ENCODE measurements at regions not wholly inside any gene's neighbourhood (a gene's known extent, or its start where the extent isn't known, plus 50 kb on each side); places are given as distances from the start of the nearest gene placed in this dataset.

- no peak for DNase-seq
These were observed 297.7 kb downstream of the CDC5L start for GRCh38 chr6:44685213-44685612.

GRCh38 chr6:44696099-44696498 is 308.6 kb downstream of the CDC5L start:
- DNase-seq: no peak

- no peak for DNase-seq
These were observed 309.2 kb downstream of the CDC5L start for GRCh38 chr6:44696686-44697085.

GRCh38 chr6:44697327-44697726 is 309.8 kb downstream of the CDC5L start:
- no peak for DNase-seq

- DNase-seq: no peak
These were observed 311.1 kb downstream of the CDC5L start for GRCh38 chr6:44698602-44699001.

DNA sequence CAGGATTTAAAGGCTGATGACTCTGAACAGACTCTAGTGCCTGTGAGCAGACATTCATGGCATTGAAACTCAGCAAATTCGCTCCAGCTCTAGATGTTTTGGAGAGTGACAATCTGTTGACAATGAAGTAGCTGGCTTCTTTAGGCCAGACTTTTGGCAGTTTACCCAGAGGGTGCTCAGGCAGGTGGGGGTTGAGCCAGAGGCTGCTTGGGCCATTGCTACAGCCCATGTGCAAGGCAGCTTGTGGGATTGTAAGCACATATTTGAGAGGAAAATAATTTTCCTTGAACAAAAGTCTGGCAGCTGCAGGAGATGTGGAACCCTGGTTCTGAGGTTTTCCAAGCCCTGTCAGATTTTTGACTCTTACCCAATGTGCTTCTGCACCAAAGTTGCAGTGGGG is 311.6 kb downstream of the CDC5L start:
- no peak for DNase-seq

DNA sequence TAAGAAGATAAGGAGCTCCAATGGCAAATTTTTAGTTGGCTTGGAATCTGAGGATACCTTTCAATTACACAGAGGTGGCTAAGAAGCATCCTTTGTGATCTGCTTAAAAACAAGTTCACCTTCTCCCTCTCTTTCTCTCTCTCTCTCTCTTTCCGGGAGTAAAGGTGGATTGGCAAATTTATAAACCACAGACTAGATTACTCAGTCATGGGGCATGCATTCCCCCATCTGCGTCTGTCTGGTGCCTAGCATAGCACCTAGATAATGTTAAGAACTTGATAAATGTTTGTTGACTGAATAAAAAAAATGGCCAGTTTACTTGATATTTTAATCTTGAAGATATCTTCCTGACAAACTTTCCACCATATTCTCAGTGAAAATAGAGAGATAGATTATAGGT is 312.3 kb downstream of the CDC5L start:
- DNase-seq: no peak

DNA sequence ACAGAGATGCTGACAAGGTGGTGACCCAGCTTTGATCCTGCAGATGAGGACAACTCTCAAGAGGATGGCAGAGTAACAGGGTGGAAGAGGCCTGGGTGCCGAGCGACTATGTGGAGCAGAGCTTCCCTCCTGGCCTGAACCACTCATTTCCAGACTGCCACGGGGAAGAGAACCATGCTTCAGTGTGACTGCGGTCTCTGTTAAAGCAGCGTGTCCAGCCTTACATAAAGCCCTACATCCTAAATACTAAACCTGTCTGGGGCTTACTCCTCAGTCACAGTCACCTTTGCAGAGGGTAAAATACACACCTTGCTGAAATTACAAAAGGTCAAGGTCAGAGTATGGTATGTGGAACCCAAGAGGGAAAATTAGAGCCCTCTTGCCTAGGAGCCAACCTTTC is 312.9 kb downstream of the CDC5L start:
- DNase-seq: no peak

GRCh38 chr6:44701038-44701636 is 313.6 kb downstream of the CDC5L start:
- no peak for DNase-seq

- DNase-seq: no peak
These were observed 314.2 kb downstream of the CDC5L start for GRCh38 chr6:44701637-44702101.

GRCh38 chr6:44702292-44702691 is 314.8 kb downstream of the CDC5L start:
- DNase-seq: no peak

DNA sequence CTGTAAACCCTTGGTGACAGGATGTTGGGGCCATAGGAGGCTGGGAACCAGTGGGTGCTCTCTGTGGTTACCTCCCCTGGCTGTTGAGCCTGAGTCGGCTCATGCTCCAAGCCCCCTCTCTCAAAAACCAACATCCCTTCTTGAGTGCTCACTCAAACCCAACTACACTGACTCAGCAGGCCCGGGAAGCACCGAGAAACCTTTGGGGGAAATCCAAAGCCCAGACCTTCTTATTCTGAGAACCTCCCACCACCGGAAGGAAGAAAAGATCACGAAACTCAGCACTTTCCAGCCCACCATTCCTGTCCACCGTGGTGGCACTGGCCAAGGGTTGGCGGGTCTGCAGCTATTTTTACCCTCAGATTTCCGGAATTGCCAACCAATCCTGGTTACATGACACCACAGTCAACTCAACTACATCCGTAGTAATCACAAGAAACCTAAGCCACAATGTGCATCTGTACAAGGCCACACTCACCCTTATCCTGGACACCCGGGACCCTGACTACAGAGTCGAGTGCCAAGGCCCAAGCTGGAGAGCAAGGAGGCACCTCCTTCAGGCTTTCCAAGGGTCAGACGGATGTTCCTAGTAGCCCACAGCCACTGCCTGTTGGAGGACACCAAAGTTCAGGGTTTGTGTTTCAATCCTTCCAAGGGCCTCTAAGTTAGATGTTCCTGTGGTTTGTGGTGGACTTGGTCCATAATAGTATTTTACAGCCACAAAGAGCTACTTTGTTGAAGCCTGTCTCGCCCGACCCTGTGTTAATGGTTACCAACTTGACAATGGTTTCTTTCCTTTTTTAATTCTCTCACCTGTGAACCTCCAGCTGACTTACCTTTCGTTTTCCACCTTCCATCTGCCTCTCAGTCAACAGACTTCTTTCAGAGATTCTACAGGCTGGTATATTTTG is 317.0 kb downstream of the CDC5L start:
- DNase-seq: no peak

- DNase-seq: no peak
These were observed 318.1 kb downstream of the CDC5L start for GRCh38 chr6:44705596-44705995.

DNA sequence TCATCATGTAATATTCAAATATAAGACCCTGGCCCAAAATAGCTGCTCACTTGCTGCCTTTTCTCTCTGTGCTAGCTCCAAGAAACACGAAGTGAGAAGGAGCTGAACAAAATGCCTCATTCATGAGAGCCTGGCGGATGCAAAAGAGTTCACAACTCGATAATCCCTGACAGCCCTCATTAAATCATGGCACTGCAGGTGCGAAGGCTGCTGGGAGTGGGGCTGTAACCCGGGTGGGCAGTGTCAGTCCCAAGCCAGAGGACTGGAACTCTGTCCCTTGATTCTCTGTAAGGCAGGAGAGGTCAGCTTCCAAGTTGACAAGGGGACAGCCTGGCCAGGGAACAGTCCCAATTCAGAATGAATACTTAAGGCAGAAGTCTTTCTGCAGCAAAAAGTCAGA is 318.5 kb downstream of the CDC5L start:
- DNase-seq: no peak

DNA sequence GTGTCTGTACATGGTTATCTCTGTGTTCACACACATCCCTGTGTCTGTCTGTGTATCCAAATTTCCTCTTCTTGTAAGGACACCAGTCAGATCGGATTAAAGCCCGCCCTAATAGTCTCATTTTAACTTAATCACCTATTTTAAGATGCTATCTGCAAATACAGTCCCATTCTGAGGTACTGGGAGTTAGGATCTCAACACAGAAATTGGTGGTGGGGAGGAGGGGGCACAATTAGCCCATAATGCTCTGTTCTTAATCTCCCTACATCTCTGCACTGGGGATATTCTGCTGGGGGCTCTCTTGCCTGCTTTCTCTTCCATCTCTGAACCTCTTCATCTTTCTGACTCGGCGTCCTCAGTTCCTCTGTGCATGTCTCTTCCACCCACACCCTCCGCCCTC is 320.7 kb downstream of the CDC5L start:
- no peak for DNase-seq

DNA sequence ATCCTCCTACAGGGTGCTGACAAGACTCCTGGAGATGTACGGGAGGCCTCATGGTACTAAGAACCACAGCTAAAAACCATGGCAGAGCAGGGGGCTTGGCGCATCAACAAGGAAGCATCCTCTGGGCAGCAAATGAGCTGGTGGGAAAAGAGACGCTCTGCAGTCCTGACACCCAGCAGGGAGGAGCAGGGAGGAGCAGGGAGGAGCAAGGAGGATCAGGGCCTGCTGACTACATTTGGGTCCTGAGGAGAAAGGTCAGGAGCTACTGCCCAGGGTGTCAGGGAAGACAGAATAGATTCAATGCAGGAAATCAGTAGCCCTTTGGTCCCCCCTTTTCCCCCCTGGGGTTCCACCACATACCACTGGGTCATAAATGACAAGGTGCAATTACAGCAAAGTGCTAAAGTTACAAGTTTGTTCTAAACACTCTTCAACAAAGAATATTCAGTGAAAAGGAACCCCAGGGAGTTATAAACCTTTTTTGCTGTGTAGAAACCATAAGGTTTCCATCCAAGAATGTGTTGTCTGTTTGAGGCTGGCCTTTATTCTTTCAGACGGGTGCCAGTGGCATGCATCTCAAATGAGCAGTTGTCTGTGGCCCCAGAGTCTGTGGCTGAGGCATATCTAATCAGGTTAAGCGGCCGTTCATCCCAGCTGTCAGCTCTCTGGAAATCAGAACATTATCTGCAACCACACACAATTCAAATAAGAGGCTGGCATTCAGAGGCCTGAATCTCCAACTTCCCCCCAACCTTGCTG is 325.0 kb downstream of the CDC5L start:
- no peak for DNase-seq

DNA sequence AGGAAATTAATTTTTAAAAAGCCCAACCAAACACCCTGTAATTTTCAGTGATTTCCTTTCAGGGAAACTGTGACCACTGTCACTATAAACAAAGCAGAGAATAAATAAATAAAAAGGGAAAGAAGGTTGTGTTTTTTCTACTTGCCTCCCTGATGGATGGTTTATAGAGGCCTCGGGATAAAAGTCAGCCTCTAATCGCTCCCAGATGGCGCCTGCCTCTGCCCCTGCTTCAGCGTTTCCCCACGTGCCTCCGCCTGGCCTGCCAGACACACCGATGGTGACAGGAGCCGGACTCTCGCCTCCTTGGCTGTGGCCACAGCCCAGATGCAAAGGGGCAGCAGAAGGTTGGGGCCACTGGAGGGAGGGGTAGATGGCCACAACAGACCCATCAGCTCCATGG is 327.7 kb downstream of the CDC5L start:
- no peak for DNase-seq

- DNase-seq: no peak
These were observed 328.4 kb downstream of the CDC5L start for GRCh38 chr6:44715925-44716324.

GRCh38 chr6:44717431-44717830 is 329.9 kb downstream of the CDC5L start:
- no peak for DNase-seq

GRCh38 chr6:44721954-44722578 is 334.6 kb downstream of the CDC5L start:
- DNase-seq: no peak

DNA sequence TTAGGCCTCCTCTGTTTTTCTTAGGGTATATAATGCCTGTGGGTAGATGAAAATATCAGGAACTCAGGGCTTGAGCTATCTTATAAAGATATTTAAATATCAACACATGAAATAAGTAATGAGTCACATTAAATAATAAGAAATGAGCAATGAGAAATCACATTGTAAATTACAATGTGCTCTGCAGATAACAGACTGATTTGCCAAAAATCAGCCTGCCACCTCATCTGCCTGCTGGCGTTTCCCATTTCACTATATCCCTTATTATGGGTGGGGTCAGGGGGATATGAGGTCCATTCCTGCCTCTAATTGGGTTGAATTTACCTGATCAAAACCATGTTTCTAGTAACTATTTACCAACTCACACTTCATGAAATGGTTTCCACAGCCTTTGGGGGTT is 335.2 kb downstream of the CDC5L start:
- DNase-seq: no peak

DNA sequence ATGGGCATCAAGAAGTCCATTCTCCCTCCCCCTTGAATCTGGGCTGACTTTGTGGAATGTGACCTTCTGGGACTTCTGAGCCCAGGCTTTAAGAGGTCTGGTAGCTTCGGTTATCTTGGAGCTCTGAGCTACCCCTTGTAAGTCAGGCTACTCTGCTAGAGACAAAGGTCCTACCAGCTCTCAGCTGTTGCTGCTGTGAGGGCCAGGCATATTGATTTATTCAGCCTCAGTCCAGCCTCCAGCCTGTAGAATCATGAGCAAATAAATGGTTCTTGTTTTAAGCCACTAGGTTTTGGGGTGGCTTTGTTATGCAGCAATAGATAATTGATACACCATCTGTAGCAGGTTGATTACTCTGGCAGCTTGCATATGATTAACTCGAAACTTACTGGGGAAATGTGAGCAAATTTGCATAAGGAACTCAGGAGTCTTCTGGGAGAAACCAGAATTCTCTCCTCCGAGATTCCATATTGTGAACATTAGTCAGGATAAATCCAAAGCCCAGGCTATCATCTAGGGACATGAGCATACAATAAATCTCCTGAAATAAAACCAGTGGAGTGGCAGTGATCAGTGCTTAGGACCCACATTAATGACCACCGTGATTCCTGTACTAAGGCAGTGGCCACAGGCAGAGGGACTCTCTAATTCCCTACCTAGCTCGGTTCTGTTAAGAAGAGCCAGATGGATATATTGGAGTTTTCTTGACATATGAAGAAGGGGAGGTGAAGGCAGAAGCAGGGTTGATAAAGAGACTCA is 336.1 kb downstream of the CDC5L start:
- no peak for DNase-seq

Measured in T1000 (cell line).